Fibroblast of mammary gland (primary cell): ENCODE measurements at regions not wholly inside any gene's neighbourhood (a gene's known extent, or its start where the extent isn't known, plus 50 kb on each side); places are given as distances from the start of the nearest gene placed in this dataset.

ENCODE experiments used
- DNase-seq: peaks from one replicate; pipeline ENCODE4 v3.0.0-alpha.2; 2010; ENCODE audit warnings: low read depth
- H3K4me3 ChIP-seq: 2 replicates; pipeline ENCODE4 v1.5.1; 2011; ENCODE audit warnings: low read depth, mild to moderate bottlenecking, low read length, moderate library complexity; ENCODE audit not compliant: control insufficient read depth
- CTCF ChIP-seq: conservative IDR thresholded peaks from 2 replicates; pipeline ENCODE4 v1.5.1; 2011; ENCODE audit warnings: low read depth, low read length, inconsistent platforms; ENCODE audit not compliant: control insufficient read depth, insufficient read depth

GRCh38 chr13:86445206-86445605 lies 646.0 kb upstream of the SLITRK6 start:
- TF ChIP-seq CTCF, result no peak
- H3K4me3 ChIP-seq, result no peak overlapping the region
- no peak for DNase-seq

GRCh38 chr13:86445672-86446071 lies 646.5 kb upstream of the SLITRK6 start:
- TF ChIP-seq CTCF, result no peak
- no peak for DNase-seq
- H3K4me3 ChIP-seq, result no peak overlapping the region

- peak; percentile 23 for DNase-seq
- no peak overlapping the region for H3K4me3 ChIP-seq
- no peak for TF ChIP-seq CTCF
These were observed 647.1 kb upstream of the SLITRK6 start for GRCh38 chr13:86446311-86446710.

GRCh38 chr13:86447479-86447878 lies 648.3 kb upstream of the SLITRK6 start:
- DNase-seq, result no peak
- no peak for TF ChIP-seq CTCF

GRCh38 chr13:86462011-86462410 lies 662.8 kb upstream of the SLITRK6 start:
- DNase-seq, result no peak
- TF ChIP-seq CTCF, result no peak
- H3K4me3 ChIP-seq, result no peak overlapping the region

More at GRCh38 chr13:86447479-86447878, 648.3 kb upstream of the SLITRK6 start:
- H3K4me3 ChIP-seq, result no peak overlapping the region

- no peak for TF ChIP-seq CTCF
- no peak overlapping the region for H3K4me3 ChIP-seq
- no peak for DNase-seq
These were observed 665.0 kb upstream of the SLITRK6 start for GRCh38 chr13:86464193-86464592.

GRCh38 chr13:86474971-86475370 lies 675.8 kb upstream of the SLITRK6 start:
- DNase-seq, result no peak
- TF ChIP-seq CTCF, result no peak
- no peak overlapping the region for H3K4me3 ChIP-seq
